OCI-LY1 (cell line): ENCODE measurements at regions not wholly inside any gene's neighbourhood (a gene's known extent, or its start where the extent isn't known, plus 50 kb on each side); places are given as distances from the start of the nearest gene placed in this dataset.

Source experiments
- EZH2 ChIP-seq: fragments of 200-600 bp; sonication (generic), shearing (Covaris generic); IDR thresholded peaks from 2 replicates; pipeline ENCODE4 v1.8.0; 2017; ENCODE audit warnings: borderline replicate concordance, mixed run types, mild to moderate bottlenecking, antibody characterized with exemption, low read length, moderate library complexity, mixed read lengths
- TF ChIP-seq, protein P1 (sequence below): fragments of 200-600 bp; sonication (generic), shearing (Covaris generic); IDR thresholded peaks from 2 replicates; pipeline ENCODE4 v1.5.1; 2017; ENCODE audit warnings: mild to moderate bottlenecking, antibody characterized with exemption, low read length, moderate library complexity, mixed read lengths

DNA sequence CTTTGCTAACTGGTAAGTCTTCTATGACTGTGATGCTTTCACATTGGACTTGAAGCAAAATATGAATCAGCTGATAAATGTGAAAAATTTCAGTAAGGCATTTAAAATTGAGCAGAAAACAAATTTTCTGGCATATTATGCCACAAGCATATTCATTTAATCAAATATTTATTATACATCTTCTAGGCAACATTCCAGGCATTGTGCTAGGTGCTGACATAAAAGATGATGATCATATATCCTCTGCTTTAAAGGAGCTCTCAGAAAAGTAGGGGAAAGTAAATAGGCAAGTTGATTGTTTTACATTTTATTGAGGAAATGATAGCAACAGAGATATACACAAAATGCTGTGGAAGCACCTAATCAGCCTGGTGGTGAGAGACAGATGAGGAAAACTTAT is 248.9 kb downstream of the SLC16A7 start:
- TF ChIP-seq, protein P1, sequence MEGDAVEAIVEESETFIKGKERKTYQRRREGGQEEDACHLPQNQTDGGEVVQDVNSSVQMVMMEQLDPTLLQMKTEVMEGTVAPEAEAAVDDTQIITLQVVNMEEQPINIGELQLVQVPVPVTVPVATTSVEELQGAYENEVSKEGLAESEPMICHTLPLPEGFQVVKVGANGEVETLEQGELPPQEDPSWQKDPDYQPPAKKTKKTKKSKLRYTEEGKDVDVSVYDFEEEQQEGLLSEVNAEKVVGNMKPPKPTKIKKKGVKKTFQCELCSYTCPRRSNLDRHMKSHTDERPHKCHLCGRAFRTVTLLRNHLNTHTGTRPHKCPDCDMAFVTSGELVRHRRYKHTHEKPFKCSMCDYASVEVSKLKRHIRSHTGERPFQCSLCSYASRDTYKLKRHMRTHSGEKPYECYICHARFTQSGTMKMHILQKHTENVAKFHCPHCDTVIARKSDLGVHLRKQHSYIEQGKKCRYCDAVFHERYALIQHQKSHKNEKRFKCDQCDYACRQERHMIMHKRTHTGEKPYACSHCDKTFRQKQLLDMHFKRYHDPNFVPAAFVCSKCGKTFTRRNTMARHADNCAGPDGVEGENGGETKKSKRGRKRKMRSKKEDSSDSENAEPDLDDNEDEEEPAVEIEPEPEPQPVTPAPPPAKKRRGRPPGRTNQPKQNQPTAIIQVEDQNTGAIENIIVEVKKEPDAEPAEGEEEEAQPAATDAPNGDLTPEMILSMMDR: no peak
- TF ChIP-seq EZH2: no peak
